CD4-positive, alpha-beta T cell (primary cell): ENCODE measurements at regions not wholly inside any gene's neighbourhood (a gene's known extent, or its start where the extent isn't known, plus 50 kb on each side); places are given as distances from the start of the nearest gene placed in this dataset.

Experiments
- ATAC-seq: fragments of 200-7000 bp; cut with Tn5 transposase; one replicate; pipeline ENCODE4 v1.10.0; 2022; ENCODE audit warnings: mild to moderate bottlenecking; ENCODE audit not compliant: poor library complexity
- CTCF ChIA-PET: fragments of 350-600 bp; sonication (Branson Sonifier 250); formaldehyde crosslinking; loops from one replicate; lab custom pipeline; 2021; ENCODE audit warnings: antibody characterized with exemption, inconsistent platforms; lab: Charles Lee
- POLR2A ChIA-PET: fragments of 350-600 bp; sonication (Branson Sonifier 250); formaldehyde crosslinking; loops from one replicate; lab custom pipeline; 2021; ENCODE audit warnings: antibody characterized with exemption, inconsistent platforms; lab: Charles Lee
- DNase-seq, 14 experiments: peaks; one replicate each; pipeline ENCODE4 v3.0.0-alpha.2; 2013 to 2020; ENCODE audit warnings: mixed read lengths in 2 of 14
- H3K27ac ChIP-seq, 2 donors: one replicate each; pipeline versions ENCODE4 v1.5.1 to v1.7.0; 2013; ENCODE audit warnings: low read length in 2 of 2, low read depth in 1 of 2, mild to moderate bottlenecking in 1 of 2
- H3K27me3 ChIP-seq, 2 experiments: 1 replicate in 1 of 2; 2 replicates in 1 of 2; pipeline versions ENCODE4 v1.6.1 to v1.7.0; 2013; ENCODE audit warnings: low read length in 2 of 2, control low read depth in 1 of 2, mild to moderate bottlenecking in 1 of 2, moderate library complexity in 1 of 2; ENCODE audit not compliant: insufficient read depth in 2 of 2, control insufficient read depth in 1 of 2
- H3K36me3 ChIP-seq: one replicate; pipeline ENCODE4 v1.6.1; 2013; ENCODE audit warnings: low read length, control low read depth; ENCODE audit not compliant: insufficient read depth
- H3K4me1 ChIP-seq: one replicate; pipeline ENCODE4 v1.6.1; 2013; ENCODE audit warnings: low read length, control low read depth; ENCODE audit not compliant: insufficient read depth
- H3K4me3 ChIP-seq: one replicate; pipeline ENCODE4 v1.5.1; 2013; ENCODE audit warnings: mild to moderate bottlenecking, low read length, moderate library complexity
- H3K9me3 ChIP-seq, 2 experiments: 1 replicate in 1 of 2; 2 replicates in 1 of 2; pipeline versions ENCODE4 v1.6.1 to v1.7.0; 2013; ENCODE audit warnings: low read length in 2 of 2, mild to moderate bottlenecking in 2 of 2, control low read depth in 1 of 2, moderate library complexity in 1 of 2; ENCODE audit not compliant: control insufficient read depth in 1 of 2, insufficient read depth in 1 of 2
- H3K27ac Mint-ChIP-seq: one replicate; pipeline ENCODE4 v1.8.0; 2020; ENCODE audit warnings: mixed read lengths
- H3K27me3 Mint-ChIP-seq: one replicate; pipeline ENCODE4 v1.8.0; 2021; ENCODE audit warnings: mixed read lengths
- H3K36me3 Mint-ChIP-seq: one replicate; pipeline ENCODE4 v1.8.0; 2021; ENCODE audit warnings: low read depth, mixed read lengths
- H3K4me1 Mint-ChIP-seq: one replicate; pipeline ENCODE4 v1.8.0; 2021; ENCODE audit warnings: low read depth, mixed read lengths
- H3K4me3 Mint-ChIP-seq: one replicate; pipeline ENCODE4 v1.8.0; 2020; ENCODE audit warnings: mild to moderate bottlenecking, mixed read lengths
- H3K9me3 Mint-ChIP-seq: one replicate; pipeline ENCODE4 v1.8.0; 2020; ENCODE audit warnings: mixed read lengths
- intact Hi-C, 2 experiments: fragments of 100-400 bp; cut with DNase I in 1 of 2; cut with micrococcal nuclease in 1 of 2; formaldehyde crosslinking; loops; one replicate each; pipeline versions ENCODE4 v1.15.1 to v1.9.0; 2023 to 2025; cut with DNase I, micrococcal nuclease
- TF ChIP-seq, protein P1 (sequence below): fragments of 200-600 bp; IDR thresholded peaks from one replicate; pipeline ENCODE4 v1.8.0; 2022; ENCODE audit warnings: antibody characterized with exemption, mild to moderate bottlenecking

DNA sequence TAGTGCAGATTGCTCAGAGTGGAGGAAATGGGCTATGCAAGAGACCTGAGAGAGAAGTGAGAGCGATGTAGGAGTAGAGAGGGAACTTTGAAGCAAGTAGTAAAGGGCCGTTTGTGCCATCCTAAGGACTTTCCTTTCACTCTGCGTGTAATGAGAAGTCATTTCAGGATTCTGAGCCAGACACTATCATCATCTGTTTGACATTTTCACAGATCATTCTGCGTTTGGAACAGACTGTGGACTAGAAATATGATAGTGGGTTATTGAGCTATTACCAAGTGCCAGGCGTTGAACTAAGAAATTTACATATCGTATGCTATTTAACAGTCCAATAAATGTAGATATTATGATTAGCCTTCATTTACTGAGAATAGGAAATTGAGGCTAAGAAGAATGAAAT, 150.0 kb upstream of the ROBO2 start:
- Mint-ChIP-seq H3K27me3 (no peaks in the 10 kb centered on the region), H3K4me1 (no peaks in the 10 kb centered on the region), H3K4me3 (no peak overlapping the region), H3K9me3 (peaks cover 6% of the 10 kb centered on the region), H3K27ac (no peak overlapping the region), H3K36me3 (no peaks in the 10 kb centered on the region)
- Histone ChIP-seq H3K4me1 (no peaks in the 10 kb centered on the region), H3K27ac (no peak overlapping the region), H3K9me3 (no peaks in the 10 kb centered on the region), H3K4me3 (no peak overlapping the region), H3K36me3 (no peaks in the 10 kb centered on the region), H3K27me3 (no peaks in the 10 kb centered on the region)
- TF ChIP-seq, protein P1, sequence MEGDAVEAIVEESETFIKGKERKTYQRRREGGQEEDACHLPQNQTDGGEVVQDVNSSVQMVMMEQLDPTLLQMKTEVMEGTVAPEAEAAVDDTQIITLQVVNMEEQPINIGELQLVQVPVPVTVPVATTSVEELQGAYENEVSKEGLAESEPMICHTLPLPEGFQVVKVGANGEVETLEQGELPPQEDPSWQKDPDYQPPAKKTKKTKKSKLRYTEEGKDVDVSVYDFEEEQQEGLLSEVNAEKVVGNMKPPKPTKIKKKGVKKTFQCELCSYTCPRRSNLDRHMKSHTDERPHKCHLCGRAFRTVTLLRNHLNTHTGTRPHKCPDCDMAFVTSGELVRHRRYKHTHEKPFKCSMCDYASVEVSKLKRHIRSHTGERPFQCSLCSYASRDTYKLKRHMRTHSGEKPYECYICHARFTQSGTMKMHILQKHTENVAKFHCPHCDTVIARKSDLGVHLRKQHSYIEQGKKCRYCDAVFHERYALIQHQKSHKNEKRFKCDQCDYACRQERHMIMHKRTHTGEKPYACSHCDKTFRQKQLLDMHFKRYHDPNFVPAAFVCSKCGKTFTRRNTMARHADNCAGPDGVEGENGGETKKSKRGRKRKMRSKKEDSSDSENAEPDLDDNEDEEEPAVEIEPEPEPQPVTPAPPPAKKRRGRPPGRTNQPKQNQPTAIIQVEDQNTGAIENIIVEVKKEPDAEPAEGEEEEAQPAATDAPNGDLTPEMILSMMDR: no peak
- ChIA-PET POLR2A (no interaction called here), CTCF (no interaction called here)
- DNase-seq (no peak), ATAC-seq (no peak)
- intact Hi-C loops: no loop called here

DNA sequence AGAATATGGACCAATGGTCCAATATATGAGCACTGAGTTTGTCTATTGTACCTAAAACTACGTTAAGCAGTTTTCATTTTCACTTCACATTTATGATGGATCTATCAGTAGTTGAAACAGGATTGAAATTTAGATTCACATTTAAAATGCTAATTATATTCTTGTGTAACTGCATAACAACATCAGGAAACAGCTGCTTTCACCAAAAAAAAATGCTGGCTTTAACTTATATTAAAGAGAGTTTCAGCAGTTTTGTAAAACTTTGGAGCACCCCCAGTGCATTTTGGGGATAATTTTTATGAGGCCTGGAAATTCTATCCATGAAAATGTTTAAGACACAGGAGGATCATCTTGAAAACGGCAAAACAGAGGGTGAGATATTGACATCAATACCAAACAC, 142.8 kb upstream of the ROBO2 start:
- no peak overlapping the region for H3K4me3 Mint-ChIP-seq

DNA sequence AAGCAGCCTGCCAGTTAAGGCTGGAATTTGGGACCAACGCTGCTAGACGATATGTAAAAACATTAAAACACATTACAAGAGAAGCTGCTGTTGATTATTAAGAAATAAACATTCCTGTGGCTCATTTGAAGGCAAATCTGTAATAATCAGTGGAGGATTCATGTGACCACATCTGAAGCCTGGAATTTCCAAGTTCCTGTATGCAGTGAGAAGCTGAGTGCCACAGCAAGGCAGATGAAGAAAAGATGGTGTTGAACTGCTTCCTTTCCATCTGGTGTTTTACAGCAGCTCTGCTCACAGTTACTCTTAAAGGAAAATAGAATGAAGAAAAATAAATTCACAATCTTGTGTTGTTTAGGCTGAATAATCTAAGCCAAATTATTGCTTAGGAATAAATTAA, 139.3 kb upstream of the ROBO2 start:
- CTCF ChIA-PET: no interaction called here
- POLR2A ChIA-PET: no interaction called here
- Mint-ChIP-seq H3K9me3 (peaks cover 3% of the 10 kb centered on the region), H3K4me3 (no peak overlapping the region), H3K27me3 (no peaks in the 10 kb centered on the region), H3K36me3 (no peaks in the 10 kb centered on the region), H3K27ac (no peak overlapping the region), H3K4me1 (no peaks in the 10 kb centered on the region)
- intact Hi-C loops: no loop called here
- no peak overlapping the region for H3K27ac ChIP-seq
- DNase-seq (no peak), ATAC-seq (no peak)
- H3K9me3 ChIP-seq: no peaks in the 10 kb centered on the region
- no peak overlapping the region for H3K4me3 ChIP-seq
- TF ChIP-seq, protein P1: no peak
- no peaks in the 10 kb centered on the region for H3K27me3 ChIP-seq
- no peaks in the 10 kb centered on the region for H3K36me3 ChIP-seq
- H3K4me1 ChIP-seq: no peaks in the 10 kb centered on the region

More for the DNA sequence above, 142.8 kb upstream of the ROBO2 start:
- TF ChIP-seq, protein P1: no peak
- Mint-ChIP-seq H3K27ac (no peak overlapping the region), H3K9me3 (peaks cover 2% of the 10 kb centered on the region), H3K36me3 (no peaks in the 10 kb centered on the region), H3K4me1 (no peaks in the 10 kb centered on the region), H3K27me3 (no peaks in the 10 kb centered on the region)
- Histone ChIP-seq H3K27me3 (no peaks in the 10 kb centered on the region), H3K4me3 (no peak overlapping the region), H3K4me1 (no peaks in the 10 kb centered on the region), H3K36me3 (no peaks in the 10 kb centered on the region), H3K9me3 (no peaks in the 10 kb centered on the region), H3K27ac (no peak overlapping the region)
- ATAC-seq (no peak), DNase-seq (no peak)
- intact Hi-C loops: no loop called here
- ChIA-PET CTCF (no interaction called here), POLR2A (no interaction called here)
